ENCODE measurements at regions not wholly inside any gene's neighbourhood (a gene's known extent, or its start where the extent isn't known, plus 50 kb on each side); places are given as distances from the start of the nearest gene placed in this dataset.

GRCh38 chrX:138127314-138127713, 561.4 kb downstream of the ZIC3 start:
- H4K8ac ChIP-seq (ENCODE audit: low read depth, low read length), result no peak overlapping the region
- H3K36me3 ChIP-seq (replicated peaks in 1 of 2; ENCODE audit: control insufficient read depth in 2 of 2, insufficient read depth in 2 of 2, low read length in 2 of 2), result no peaks in the 10 kb centered on the region
- no peak overlapping the region for H3K4me3 ChIP-seq (ENCODE audit: low read length in 2 of 2)
- H3K4ac ChIP-seq (ENCODE audit: low read length), result no peak overlapping the region
- H3K4me2 ChIP-seq (ENCODE audit: insufficient read depth, low read length, poor library complexity, severe bottlenecking), result no peak overlapping the region
- no peak overlapping the region for H2AFZ ChIP-seq (ENCODE audit: low read length)
- no peak overlapping the region for H2BK120ac ChIP-seq (ENCODE audit: low read depth, low read length)
- H3K18ac ChIP-seq (ENCODE audit: low read length), result no peak overlapping the region
- no CpG with 5 or more reads among the region's 8 CpGs for WGBS, 2 donors (ENCODE audit: extremely low coverage in 2 of 2, insufficient read length in 2 of 2, insufficient replicate concordance in 1 of 2)
- DNase-seq (ENCODE audit: low spot score), result no peak
- no peak overlapping the region for H3K9ac ChIP-seq (ENCODE audit: low read depth, low read length, poor library complexity)
- no peak overlapping the region for H3K14ac ChIP-seq (ENCODE audit: low read length)
- H3K27ac ChIP-seq (replicated peaks; ENCODE audit: low read length), result no peak overlapping the region
- H3K27me3 ChIP-seq (ENCODE audit: control insufficient read depth in 3 of 3, insufficient read depth in 3 of 3, low read depth in 1 of 3, low read length in 3 of 3), result peaks cover 0 to 13% (median 0%) of the 10 kb centered on the region in 3 experiments
- H3K4me1 ChIP-seq (ENCODE audit: control insufficient read depth in 2 of 2, insufficient read depth in 1 of 2, low read depth in 1 of 2, low read length in 2 of 2), result peaks cover 0 to 4% of the 10 kb centered on the region in 2 donors
- no peak overlapping the region for H3K23ac ChIP-seq (ENCODE audit: low read depth, low read length, poor library complexity)
- H2BK15ac ChIP-seq (ENCODE audit: low read length), result no peak overlapping the region
- no peaks in the 10 kb centered on the region for H3K9me3 ChIP-seq (replicated peaks in 1 of 2; ENCODE audit: control insufficient read depth in 2 of 2, insufficient read depth in 1 of 2, low read depth in 1 of 2, low read length in 2 of 2)
- no peak overlapping the region for H4K91ac ChIP-seq (ENCODE audit: low read depth, low read length, poor library complexity)
- H2BK12ac ChIP-seq (ENCODE audit: low read length), result no peak overlapping the region
- no peak overlapping the region for H2AK5ac ChIP-seq (ENCODE audit: low read depth, low read length)
- no peak overlapping the region for H2BK5ac ChIP-seq (ENCODE audit: low read length)
- H3K79me1 ChIP-seq (ENCODE audit: low read depth, low read length), result no peaks in the 10 kb centered on the region

- peak overlapping the region; percentile 12 for H3K27ac ChIP-seq (replicated peaks; ENCODE audit: low read length)
- peak; percentile 38 for DNase-seq (ENCODE audit: low spot score)
Measured at GRCh38 chrX:138128027-138128671, 562.2 kb downstream of the ZIC3 start.

GRCh38 chrX:138150709-138151108, 560.8 kb downstream of the FGF13 start:
- Histone ChIP-seq H2BK12ac (ENCODE audit: low read length) (no peak overlapping the region), H2AK5ac (ENCODE audit: low read depth, low read length) (no peak overlapping the region), H2BK120ac (ENCODE audit: low read depth, low read length) (no peak overlapping the region), H3K4ac (ENCODE audit: low read length) (no peak overlapping the region), H3K4me3 (ENCODE audit: low read length in 2 of 2) (no peak overlapping the region), H3K9ac (ENCODE audit: low read depth, low read length, poor library complexity) (no peak overlapping the region), H3K14ac (ENCODE audit: low read length) (no peak overlapping the region), H3K9me3 (replicated peaks in 1 of 2; ENCODE audit: control insufficient read depth in 2 of 2, insufficient read depth in 1 of 2, low read depth in 1 of 2, low read length in 2 of 2) (no peaks in the 10 kb centered on the region), H3K27me3 (ENCODE audit: control insufficient read depth in 3 of 3, insufficient read depth in 3 of 3, low read depth in 1 of 3, low read length in 3 of 3) (no peaks in the 10 kb centered on the region), H3K4me1 (ENCODE audit: control insufficient read depth in 2 of 2, insufficient read depth in 1 of 2, low read depth in 1 of 2, low read length in 2 of 2) (no peaks in the 10 kb centered on the region), H3K27ac (replicated peaks; ENCODE audit: low read length) (no peak overlapping the region), H3K36me3 (replicated peaks in 1 of 2; ENCODE audit: control insufficient read depth in 2 of 2, insufficient read depth in 2 of 2, low read length in 2 of 2) (no peaks in the 10 kb centered on the region), H2BK15ac (ENCODE audit: low read length) (no peak overlapping the region), H3K23ac (ENCODE audit: low read depth, low read length, poor library complexity) (no peak overlapping the region), H3K4me2 (ENCODE audit: insufficient read depth, low read length, poor library complexity, severe bottlenecking) (no peak overlapping the region), H2AFZ (ENCODE audit: low read length) (no peak overlapping the region), H2BK5ac (ENCODE audit: low read length) (no peak overlapping the region), H4K91ac (ENCODE audit: low read depth, low read length, poor library complexity) (no peak overlapping the region), H3K79me1 (ENCODE audit: low read depth, low read length) (no peaks in the 10 kb centered on the region), H3K18ac (ENCODE audit: low read length) (no peak overlapping the region), H4K8ac (ENCODE audit: low read depth, low read length) (no peak overlapping the region)
- no peak for DNase-seq (ENCODE audit: low spot score)
- WGBS, 2 donors (ENCODE audit: extremely low coverage in 2 of 2, insufficient read length in 2 of 2, insufficient replicate concordance in 1 of 2), result no CpG with 5 or more reads among the region's 2 CpGs

More at GRCh38 chrX:138128027-138128671, 562.2 kb downstream of the ZIC3 start:
- peaks cover 0 to 13% (median 0%) of the 10 kb centered on the region in 3 experiments for H3K27me3 ChIP-seq (ENCODE audit: control insufficient read depth in 3 of 3, insufficient read depth in 3 of 3, low read depth in 1 of 3, low read length in 3 of 3)
- H3K79me1 ChIP-seq (ENCODE audit: low read depth, low read length), result no peaks in the 10 kb centered on the region
- no peak overlapping the region for H2BK15ac ChIP-seq (ENCODE audit: low read length)
- H3K4me2 ChIP-seq (ENCODE audit: insufficient read depth, low read length, poor library complexity, severe bottlenecking), result no peak overlapping the region
- no peak overlapping the region for H3K9ac ChIP-seq (ENCODE audit: low read depth, low read length, poor library complexity)
- no peak overlapping the region for H3K4ac ChIP-seq (ENCODE audit: low read length)
- no CpG with 5 or more reads among the region's 8 CpGs for WGBS, 2 donors (ENCODE audit: extremely low coverage in 2 of 2, insufficient read length in 2 of 2, insufficient replicate concordance in 1 of 2)
- peak overlapping the region; percentile 92 for H3K18ac ChIP-seq (ENCODE audit: low read length)
- H4K8ac ChIP-seq (ENCODE audit: low read depth, low read length), result peak overlapping the region; percentile 43
- H3K4me1 ChIP-seq (ENCODE audit: control insufficient read depth in 2 of 2, insufficient read depth in 1 of 2, low read depth in 1 of 2, low read length in 2 of 2), result peaks cover 0 to 4% of the 10 kb centered on the region in 2 donors
- no peak overlapping the region for H2AK5ac ChIP-seq (ENCODE audit: low read depth, low read length)
- H3K23ac ChIP-seq (ENCODE audit: low read depth, low read length, poor library complexity), result no peak overlapping the region
- H3K4me3 ChIP-seq (ENCODE audit: low read length in 2 of 2), result no peak overlapping the region
- H4K91ac ChIP-seq (ENCODE audit: low read depth, low read length, poor library complexity), result no peak overlapping the region
- H2BK5ac ChIP-seq (ENCODE audit: low read length), result no peak overlapping the region
- no peaks in the 10 kb centered on the region for H3K36me3 ChIP-seq (replicated peaks in 1 of 2; ENCODE audit: control insufficient read depth in 2 of 2, insufficient read depth in 2 of 2, low read length in 2 of 2)
- H3K9me3 ChIP-seq (replicated peaks in 1 of 2; ENCODE audit: control insufficient read depth in 2 of 2, insufficient read depth in 1 of 2, low read depth in 1 of 2, low read length in 2 of 2), result no peaks in the 10 kb centered on the region
- H2BK120ac ChIP-seq (ENCODE audit: low read depth, low read length), result no peak overlapping the region
- H2BK12ac ChIP-seq (ENCODE audit: low read length), result peak overlapping the region; percentile 41
- peak overlapping the region; percentile 89 for H3K14ac ChIP-seq (ENCODE audit: low read length)
- peak overlapping the region; percentile 66 for H2AFZ ChIP-seq (ENCODE audit: low read length)

GRCh38 chrX:138157850-138158249, 553.7 kb downstream of the FGF13 start:
- no peak for DNase-seq (ENCODE audit: low spot score)
- H3K4me2 ChIP-seq (ENCODE audit: insufficient read depth, low read length, poor library complexity, severe bottlenecking), result no peak overlapping the region
- H2AFZ ChIP-seq (ENCODE audit: low read length), result no peak overlapping the region
- H2BK5ac ChIP-seq (ENCODE audit: low read length), result no peak overlapping the region
- H2BK120ac ChIP-seq (ENCODE audit: low read depth, low read length), result no peak overlapping the region
- no peak overlapping the region for H3K9ac ChIP-seq (ENCODE audit: low read depth, low read length, poor library complexity)
- H3K23ac ChIP-seq (ENCODE audit: low read depth, low read length, poor library complexity), result no peak overlapping the region
- no peaks in the 10 kb centered on the region for H3K36me3 ChIP-seq (replicated peaks in 1 of 2; ENCODE audit: control insufficient read depth in 2 of 2, insufficient read depth in 2 of 2, low read length in 2 of 2)
- H4K8ac ChIP-seq (ENCODE audit: low read depth, low read length), result no peak overlapping the region
- H2BK12ac ChIP-seq (ENCODE audit: low read length), result no peak overlapping the region
- H3K9me3 ChIP-seq (replicated peaks in 1 of 2; ENCODE audit: control insufficient read depth in 2 of 2, insufficient read depth in 1 of 2, low read depth in 1 of 2, low read length in 2 of 2), result no peaks in the 10 kb centered on the region
- no peak overlapping the region for H4K91ac ChIP-seq (ENCODE audit: low read depth, low read length, poor library complexity)
- no peak overlapping the region for H2AK5ac ChIP-seq (ENCODE audit: low read depth, low read length)
- H3K18ac ChIP-seq (ENCODE audit: low read length), result no peak overlapping the region
- H3K4ac ChIP-seq (ENCODE audit: low read length), result no peak overlapping the region
- H3K27me3 ChIP-seq (ENCODE audit: control insufficient read depth in 3 of 3, insufficient read depth in 3 of 3, low read depth in 1 of 3, low read length in 3 of 3), result no peaks in the 10 kb centered on the region
- H3K14ac ChIP-seq (ENCODE audit: low read length), result no peak overlapping the region
- no CpG with 5 or more reads among the region's 2 CpGs for WGBS, 2 donors (ENCODE audit: extremely low coverage in 2 of 2, insufficient read length in 2 of 2, insufficient replicate concordance in 1 of 2)
- H3K27ac ChIP-seq (replicated peaks; ENCODE audit: low read length), result no peak overlapping the region
- no peaks in the 10 kb centered on the region for H3K79me1 ChIP-seq (ENCODE audit: low read depth, low read length)
- no peak overlapping the region for H3K4me3 ChIP-seq (ENCODE audit: low read length in 2 of 2)
- H2BK15ac ChIP-seq (ENCODE audit: low read length), result no peak overlapping the region
- H3K4me1 ChIP-seq (ENCODE audit: control insufficient read depth in 2 of 2, insufficient read depth in 1 of 2, low read depth in 1 of 2, low read length in 2 of 2), result no peaks in the 10 kb centered on the region

Data from neuronal stem cell (in vitro differentiated cells).